Psoas muscle (tissue), 7 donors: ENCODE measurements at regions not wholly inside any gene's neighbourhood (a gene's known extent, or its start where the extent isn't known, plus 50 kb on each side); places are given as distances from the start of the nearest gene placed in this dataset.

Experiments used
- ATAC-seq, 4 donors: fragments of 200-7000 bp; cut with Tn5 transposase; one replicate each; pipeline ENCODE4 v1.9.1; 2020; ENCODE audit warnings: moderate library complexity in 3 of 4, mild to moderate bottlenecking in 2 of 4
- DNase-seq, 2 donors: peaks; one replicate each; pipeline ENCODE4 v3.0.0-alpha.2; 2020
- H3K27ac ChIP-seq: fragments of 200-600 bp; one replicate; pipeline ENCODE4 v1.8.0; 2022
- H3K27me3 ChIP-seq, 3 donors: fragments of 200-600 bp in 1 of 3; one replicate each; pipeline versions ENCODE4 v1.6.1 to v1.8.0; 2013 to 2022; ENCODE audit warnings: low read length in 2 of 3, mild to moderate bottlenecking in 2 of 3, moderate library complexity in 1 of 3; ENCODE audit not compliant: insufficient read depth in 3 of 3
- H3K36me3 ChIP-seq, 2 donors: fragments of 200-600 bp in 1 of 2; one replicate each; pipeline versions ENCODE4 v1.6.1 to v1.8.0; 2013 to 2022; ENCODE audit warnings: low read depth in 1 of 2, mild to moderate bottlenecking in 1 of 2, moderate library complexity in 1 of 2; ENCODE audit not compliant: insufficient read depth in 1 of 2
- H3K4me1 ChIP-seq: fragments of 200-600 bp; one replicate; pipeline ENCODE4 v1.8.0; 2022
- H3K4me3 ChIP-seq: fragments of 200-600 bp; one replicate; pipeline ENCODE4 v1.8.0; 2022; ENCODE audit warnings: mild to moderate bottlenecking
- H3K9me3 ChIP-seq: fragments of 200-600 bp; one replicate; pipeline ENCODE4 v1.8.0; 2022
- WGBS, 3 donors: extraction: QIAGEN DNeasy Blood & Tissue Kit; methylation state at CpG; one replicate each; pipeline versions ENCODE4 v1.1.6 to v1.1.7; 2013; 5-methylcytosine and 5-hydroxymethylcytosine counted together
- intact Hi-C, 2 donors: fragments of 100-400 bp; cut with DNase I; formaldehyde crosslinking; loops; one replicate each; pipeline versions ENCODE4 v1.11.0 to v1.14.2; 2022
- TF ChIP-seq, protein P1 (sequence below): fragments of 200-600 bp; IDR thresholded peaks from one replicate; pipeline ENCODE4 v1.8.0; 2022; ENCODE audit warnings: antibody characterized with exemption
- donor health status: healthy with polysubstance abuse.
- donor health status: DM: no; HTN: no; CAD: no; lungs with moderate emphysema.
- donor health status: Bipolar disorder and iron deficiency.
- donor health status: healthy.
- donor health status: DM: yes; HTN: yes; CAD: no.
- donor health status: DM: no; HTN: no; CAD: no.
- donor health status: DM: yes; HTN: yes; CAD: no.

DNA sequence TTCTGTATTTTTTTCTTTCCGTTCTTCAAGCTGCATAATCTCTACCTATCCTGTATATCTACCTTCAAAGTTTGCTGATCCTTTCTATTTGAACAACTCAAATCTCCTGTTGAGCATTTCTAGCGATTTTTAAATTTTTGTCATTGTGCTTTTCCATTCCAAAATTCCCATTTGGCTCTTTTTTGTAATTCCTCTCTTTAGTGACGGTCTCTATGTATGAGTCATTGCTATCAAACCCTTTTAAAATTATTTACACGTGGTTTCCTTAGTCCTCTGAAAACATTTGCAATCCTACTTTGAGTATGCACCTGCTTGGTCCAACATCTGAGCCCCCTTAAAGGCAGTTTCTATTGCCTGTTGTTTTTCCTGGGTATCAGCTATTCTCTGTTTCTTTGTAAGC is 100.5 kb upstream of the FOXC1 start:
- Histone ChIP-seq H3K27ac (no peak overlapping the region), H3K4me3 (no peak overlapping the region), H3K4me1 (no peaks in the 10 kb centered on the region), H3K9me3 (no peaks in the 10 kb centered on the region), H3K27me3 (peaks cover 0 to 11% (median 0%) of the 10 kb centered on the region in 3 donors), H3K36me3 (no peaks in the 10 kb centered on the region)
- no peak for DNase-seq
- intact Hi-C loops = no loop called here
- ATAC-seq = no peak
- 35 to 53% (median 43%) methylated on average over 4 of the region's 4 CpGs for WGBS, 3 donors
- TF ChIP-seq, protein P1, sequence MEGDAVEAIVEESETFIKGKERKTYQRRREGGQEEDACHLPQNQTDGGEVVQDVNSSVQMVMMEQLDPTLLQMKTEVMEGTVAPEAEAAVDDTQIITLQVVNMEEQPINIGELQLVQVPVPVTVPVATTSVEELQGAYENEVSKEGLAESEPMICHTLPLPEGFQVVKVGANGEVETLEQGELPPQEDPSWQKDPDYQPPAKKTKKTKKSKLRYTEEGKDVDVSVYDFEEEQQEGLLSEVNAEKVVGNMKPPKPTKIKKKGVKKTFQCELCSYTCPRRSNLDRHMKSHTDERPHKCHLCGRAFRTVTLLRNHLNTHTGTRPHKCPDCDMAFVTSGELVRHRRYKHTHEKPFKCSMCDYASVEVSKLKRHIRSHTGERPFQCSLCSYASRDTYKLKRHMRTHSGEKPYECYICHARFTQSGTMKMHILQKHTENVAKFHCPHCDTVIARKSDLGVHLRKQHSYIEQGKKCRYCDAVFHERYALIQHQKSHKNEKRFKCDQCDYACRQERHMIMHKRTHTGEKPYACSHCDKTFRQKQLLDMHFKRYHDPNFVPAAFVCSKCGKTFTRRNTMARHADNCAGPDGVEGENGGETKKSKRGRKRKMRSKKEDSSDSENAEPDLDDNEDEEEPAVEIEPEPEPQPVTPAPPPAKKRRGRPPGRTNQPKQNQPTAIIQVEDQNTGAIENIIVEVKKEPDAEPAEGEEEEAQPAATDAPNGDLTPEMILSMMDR = no peak

DNA sequence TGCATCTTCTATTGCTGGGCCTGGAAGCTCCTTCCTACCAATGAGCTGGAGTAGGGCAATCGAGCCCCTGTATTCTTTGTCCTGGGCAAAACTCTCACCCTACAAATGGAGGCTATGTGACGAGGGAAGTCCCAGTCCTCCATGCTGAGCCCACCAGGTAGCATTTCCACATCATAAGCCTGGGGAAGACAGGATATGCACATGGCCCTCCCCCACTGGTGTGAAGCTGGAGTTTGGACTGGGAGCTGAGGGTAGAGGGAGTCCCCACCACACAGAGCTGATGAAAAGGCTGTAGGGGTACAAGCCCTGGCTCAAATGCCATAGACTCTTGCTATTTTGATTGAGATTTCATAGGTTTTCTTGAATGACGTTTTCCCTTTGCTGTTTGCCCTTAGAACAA is 99.5 kb upstream of the FOXC1 start:
- intact Hi-C loops = no loop called here
- TF ChIP-seq, protein P1 = no peak
- no peak overlapping the region for H3K4me3 ChIP-seq
- no peaks in the 10 kb centered on the region for H3K36me3 ChIP-seq
- 78 to 85% (median 80%) methylated on average over 3 of the region's 3 CpGs for WGBS, 3 donors
- DNase-seq (no peak), ATAC-seq (no peak)
- H3K4me1 ChIP-seq = no peaks in the 10 kb centered on the region
- no peaks in the 10 kb centered on the region for H3K9me3 ChIP-seq
- peaks cover 0 to 11% (median under 1%) of the 10 kb centered on the region in 3 donors for H3K27me3 ChIP-seq
- no peak overlapping the region for H3K27ac ChIP-seq

DNA sequence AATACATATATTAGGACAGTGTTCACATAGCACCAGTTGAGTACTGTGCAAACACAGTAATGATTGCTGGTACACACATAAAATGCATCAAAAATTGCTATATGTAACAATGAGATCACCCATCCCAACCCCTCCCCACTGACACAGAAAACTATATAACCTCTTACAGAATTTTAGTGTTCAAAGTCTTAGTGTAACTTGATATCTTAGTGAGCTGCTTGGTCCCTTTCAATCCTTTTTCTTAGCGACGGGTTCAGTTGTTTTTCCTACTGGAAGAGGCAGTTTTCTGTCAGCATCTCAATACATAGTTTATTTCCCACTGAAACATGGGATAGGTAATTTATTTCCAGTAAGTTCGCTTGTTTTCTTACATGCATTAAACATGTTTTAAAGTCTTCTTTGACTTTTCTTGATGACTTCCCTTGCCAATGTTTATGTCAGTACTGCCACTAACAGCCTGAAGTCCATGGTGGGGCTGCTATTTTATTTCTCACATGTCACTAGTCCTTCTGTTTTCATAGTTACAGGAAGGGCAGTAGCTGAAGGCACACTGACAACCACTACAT is 96.4 kb upstream of the FOXC1 start:
- H3K36me3 ChIP-seq = no peaks in the 10 kb centered on the region
- intact Hi-C loops = no loop called here
- no peak for ATAC-seq
- DNase-seq = no peak
- H3K9me3 ChIP-seq = no peaks in the 10 kb centered on the region
- TF ChIP-seq, protein P1 = no peak
- H3K4me1 ChIP-seq = no peaks in the 10 kb centered on the region
- H3K27me3 ChIP-seq = peaks cover 0 to 2% (median 0%) of the 10 kb centered on the region in 3 donors
- H3K27ac ChIP-seq = no peak overlapping the region
- WGBS, 3 donors = 49 to 61% (median 59%) methylated on average over 3 of the region's 3 CpGs
- H3K4me3 ChIP-seq = no peak overlapping the region

DNA sequence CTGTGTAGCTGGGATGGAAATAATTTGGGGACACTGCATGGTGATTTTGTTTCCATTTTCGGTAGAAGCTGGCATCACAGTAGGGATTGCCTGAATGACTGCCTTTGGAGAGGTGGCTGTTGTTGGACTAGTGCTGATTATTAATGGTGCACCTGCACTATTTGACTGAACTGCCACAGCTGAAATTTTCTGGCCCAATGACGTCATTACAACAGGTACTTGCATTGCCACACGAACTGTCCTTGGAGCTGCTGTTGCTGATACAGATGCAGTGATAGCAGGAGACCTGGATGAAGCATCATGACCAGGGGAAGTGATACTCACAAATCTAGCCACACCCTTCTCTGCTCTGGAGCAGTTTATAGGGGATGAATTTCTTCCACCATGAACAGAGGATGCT is 95.6 kb upstream of the FOXC1 start:
- 63 to 77% (median 73%) methylated on average over 3 of the region's 3 CpGs for WGBS, 3 donors
- Histone ChIP-seq H3K4me1 (no peaks in the 10 kb centered on the region), H3K27me3 (peaks cover 0 to 2% (median 0%) of the 10 kb centered on the region in 3 donors), H3K4me3 (no peak overlapping the region), H3K27ac (no peak overlapping the region), H3K9me3 (no peaks in the 10 kb centered on the region), H3K36me3 (no peaks in the 10 kb centered on the region)
- ATAC-seq (no peak), DNase-seq (no peak)
- intact Hi-C loops = no loop called here
- TF ChIP-seq, protein P1 = no peak

DNA sequence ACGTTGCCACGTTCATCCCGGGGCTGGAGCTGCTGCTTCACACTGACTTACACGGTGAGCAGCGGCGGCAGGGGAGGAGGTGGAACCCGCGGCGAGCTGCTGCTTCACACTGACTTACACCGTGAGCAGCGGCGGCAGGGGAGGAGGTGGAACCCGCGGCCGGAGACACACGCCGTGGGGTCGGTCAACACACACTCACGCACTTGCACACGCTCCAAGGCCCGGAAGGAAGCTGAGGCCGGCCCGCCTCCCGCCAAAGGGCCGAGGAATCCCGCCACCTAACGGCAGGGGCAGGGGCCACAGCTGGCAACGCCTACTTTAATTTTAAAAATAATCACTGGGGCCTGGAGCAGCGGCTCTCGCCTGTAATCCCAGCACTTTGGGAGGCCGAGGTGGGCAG is 94.4 kb upstream of the FOXC1 start:
- no peak overlapping the region for H3K4me3 ChIP-seq
- no peaks in the 10 kb centered on the region for H3K36me3 ChIP-seq
- ATAC-seq (no peak), DNase-seq (no peak)
- no peak overlapping the region for H3K27ac ChIP-seq
- WGBS, 3 donors = 86 to 94% (median 92%) methylated on average over 31 of the region's 31 CpGs
- peaks cover 0 to 2% (median 0%) of the 10 kb centered on the region in 3 donors for H3K27me3 ChIP-seq
- TF ChIP-seq, protein P1 = no peak
- no peaks in the 10 kb centered on the region for H3K4me1 ChIP-seq
- H3K9me3 ChIP-seq = no peaks in the 10 kb centered on the region
- intact Hi-C loops = no loop called here
